ENCODE measurements at regions not wholly inside any gene's neighbourhood (a gene's known extent, or its start where the extent isn't known, plus 50 kb on each side); places are given as distances from the start of the nearest gene placed in this dataset.
A peak's percentile ranks its signal among the peaks of the same experiment; 100 is the strongest.

- Histone ChIP-seq H4K20me1 (ENCODE audit: insufficient read depth) (no peaks in the 10 kb centered on the region), H3K4me2 (no peak overlapping the region), H3K4me1 (ENCODE audit: control insufficient read depth in 1 of 2, insufficient read depth in 2 of 2, low read depth in 1 of 2, low read length in 1 of 2) (peaks cover 0 to 54% of the 10 kb centered on the region in 2 experiments; a peak in 1 of 4 replicates), H3K27me3 (ENCODE audit: insufficient read depth) (no peaks in the 10 kb centered on the region), H3F3A (replicated peaks; ENCODE audit: insufficient read depth) (no peaks in the 10 kb centered on the region), H3K9me2 (no peaks in the 10 kb centered on the region), H3K4me3 (ENCODE audit: low read depth in 2 of 2, low read length in 1 of 2) (no peak overlapping the region), H3K9ac (no peak overlapping the region), H3K36me3 (replicated peaks in 1 of 2; ENCODE audit: control insufficient read depth in 1 of 2, insufficient read depth in 2 of 2, low read length in 1 of 2) (no peaks in the 10 kb centered on the region), H3K79me2 (ENCODE audit: insufficient read depth) (no peaks in the 10 kb centered on the region), H2AFZ (ENCODE audit: low read depth) (no peak overlapping the region), H3K27ac (ENCODE audit: low read depth in 2 of 2, low read length in 1 of 2) (peak overlapping the region in 1 of 2 experiments; percentile 34; a peak in 2 of 4 replicates), H3K9me3 (no peaks in the 10 kb centered on the region)
- TF ChIP-seq USF2 (IDR thresholded peaks at IDR 0.05; ENCODE audit: borderline replicate concordance, low read depth, low read length) (no peak), MAX (IDR thresholded peaks at IDR 0.05; ENCODE audit: low read depth) (no peak), MEF2A (IDR thresholded peaks at IDR 0.05; ENCODE audit: borderline replicate concordance, low read depth) (no peak), EZH2phosphoT487 (IDR thresholded peaks at IDR 0.05; ENCODE audit: borderline replicate concordance, low read depth) (no peak), SIN3A (IDR thresholded peaks at IDR 0.05; ENCODE audit: borderline replicate concordance, low read depth, low read length) (no peak)
- ChIA-PET POLR2A (no interaction called here), CTCF (interaction anchor here (1.5 kb wide), 1 partner anchor 89 kb away, joined by 4 read pairs; no protein-coding TSS in a partner anchor)
- DNase-seq, result peak; percentile 19
- 57% methylated on average over 7 of the region's 8 CpGs for WGBS (ENCODE audit: low lambda C conversion rate)
Observed at GRCh38 chr2:128410758-128411215, 92.1 kb upstream of the HS6ST1 start.

GRCh38 chr2:128411431-128411830 lies 92.8 kb upstream of the HS6ST1 start:
- Histone ChIP-seq H3K36me3 (replicated peaks in 1 of 2; ENCODE audit: control insufficient read depth in 1 of 2, insufficient read depth in 2 of 2, low read length in 1 of 2) (no peaks in the 10 kb centered on the region), H3K9me3 (no peaks in the 10 kb centered on the region), H3F3A (replicated peaks; ENCODE audit: insufficient read depth) (no peaks in the 10 kb centered on the region), H3K27me3 (ENCODE audit: insufficient read depth) (no peaks in the 10 kb centered on the region), H3K9ac (no peak overlapping the region), H3K27ac (ENCODE audit: low read depth in 2 of 2, low read length in 1 of 2) (no peak overlapping the region), H3K4me1 (ENCODE audit: control insufficient read depth in 1 of 2, insufficient read depth in 2 of 2, low read depth in 1 of 2, low read length in 1 of 2) (peaks cover 0 to 51% of the 10 kb centered on the region in 2 experiments; a peak in 1 of 4 replicates), H3K4me3 (ENCODE audit: low read depth in 2 of 2, low read length in 1 of 2) (no peak overlapping the region), H3K9me2 (no peaks in the 10 kb centered on the region), H2AFZ (ENCODE audit: low read depth) (no peak overlapping the region), H3K79me2 (ENCODE audit: insufficient read depth) (no peaks in the 10 kb centered on the region), H4K20me1 (ENCODE audit: insufficient read depth) (no peaks in the 10 kb centered on the region), H3K4me2 (no peak overlapping the region)
- 80% methylated on average over 9 of the region's 9 CpGs for WGBS (ENCODE audit: low lambda C conversion rate)
- DNase-seq, result peak; percentile 18
- TF ChIP-seq FOXJ3 (CRISPR knock-in tag; IDR thresholded peaks at IDR 0.05) (no peak), GABPA (IDR thresholded peaks at IDR 0.05; ENCODE audit: low read depth) (no peak), POLR2AphosphoS5 (IDR thresholded peaks at IDR 0.05; ENCODE audit: low read depth, low read length) (no peak), JUND (IDR thresholded peaks at IDR 0.05) (no peak), REST (IDR thresholded peaks at IDR 0.05; ENCODE audit: low read depth, low read length) (no peak), USF1 (IDR thresholded peaks at IDR 0.05; ENCODE audit: borderline replicate concordance, low read depth) (no peak)
- ChIA-PET CTCF (interaction anchor here (1.5 kb wide), 1 partner anchor 90 kb away, joined by 4 read pairs; no protein-coding TSS in a partner anchor), POLR2A (no interaction called here)

Data from SK-N-SH (cell line).